HG03175 (cell line): ENCODE measurements at regions not wholly inside any gene's neighbourhood (a gene's known extent, or its start where the extent isn't known, plus 50 kb on each side); places are given as distances from the start of the nearest gene placed in this dataset.
A peak's percentile ranks its signal among the peaks of the same experiment; 100 is the strongest.

Experiments
- ATAC-seq: cut with Tn5 transposase; IDR thresholded peaks from one replicate; pipeline ENCODE4 v1.9.1; 2021; ENCODE audit warnings: mild to moderate bottlenecking, moderate library complexity; ENCODE audit not compliant: unreplicated experiment

- ATAC-seq, result no peak
Measured at GRCh38 chr9:106307670-106308069, 555.3 kb upstream of the ZNF462 start.

GRCh38 chr9:106309925-106310324 lies 553.0 kb upstream of the ZNF462 start:
- ATAC-seq, result no peak

- ATAC-seq, result peak; percentile 46
Measured at GRCh38 chr9:106310782-106311181, 552.2 kb upstream of the ZNF462 start.

- no peak for ATAC-seq
Measured at GRCh38 chr9:106312906-106313305, 550.1 kb upstream of the ZNF462 start.

- no peak for ATAC-seq
Measured at GRCh38 chr9:106314476-106314875, 548.5 kb upstream of the ZNF462 start.

- ATAC-seq, result no peak
Measured at GRCh38 chr9:106321394-106322180, 541.4 kb upstream of the ZNF462 start.

GRCh38 chr9:106322706-106323245 lies 540.2 kb upstream of the ZNF462 start:
- no peak for ATAC-seq

GRCh38 chr9:106324053-106324585 lies 538.8 kb upstream of the ZNF462 start:
- no peak for ATAC-seq

- ATAC-seq, result no peak
Measured at GRCh38 chr9:106324591-106325280, 538.2 kb upstream of the ZNF462 start.

GRCh38 chr9:106326493-106326892 lies 536.5 kb upstream of the ZNF462 start:
- ATAC-seq, result no peak

GRCh38 chr9:106333481-106333880 lies 529.5 kb upstream of the ZNF462 start:
- ATAC-seq, result no peak

- ATAC-seq, result no peak
Measured at GRCh38 chr9:106334081-106334480, 528.9 kb upstream of the ZNF462 start.

GRCh38 chr9:106339882-106340281 lies 523.1 kb upstream of the ZNF462 start:
- no peak for ATAC-seq

- no peak for ATAC-seq
Measured at GRCh38 chr9:106350777-106351176, 512.2 kb upstream of the ZNF462 start.

- ATAC-seq, result no peak
Measured at GRCh38 chr9:106356924-106357323, 506.0 kb upstream of the ZNF462 start.

- ATAC-seq, result no peak
Measured at GRCh38 chr9:106358331-106358730, 504.6 kb upstream of the ZNF462 start.

GRCh38 chr9:106376689-106377088 lies 486.3 kb upstream of the ZNF462 start:
- no peak for ATAC-seq

GRCh38 chr9:106383072-106383471 lies 479.9 kb upstream of the ZNF462 start:
- no peak for ATAC-seq

GRCh38 chr9:106387965-106388364 lies 475.0 kb upstream of the ZNF462 start:
- ATAC-seq, result no peak

- no peak for ATAC-seq
Measured at GRCh38 chr9:106393226-106393625, 469.7 kb upstream of the ZNF462 start.

- no peak for ATAC-seq
Measured at GRCh38 chr9:106400170-106400569, 462.8 kb upstream of the ZNF462 start.

GRCh38 chr9:106400950-106401349 lies 462.0 kb upstream of the ZNF462 start:
- ATAC-seq, result no peak
